B cell (primary cell): ENCODE measurements at regions not wholly inside any gene's neighbourhood (a gene's known extent, or its start where the extent isn't known, plus 50 kb on each side); places are given as distances from the start of the nearest gene placed in this dataset.

Experiments
- ATAC-seq: fragments of 200-7000 bp; cut with Tn5 transposase; one replicate; pipeline ENCODE4 v1.10.0; 2021; ENCODE audit warnings: low read depth, mild to moderate bottlenecking, moderate number of reproducible peaks, moderate library complexity
- CTCF ChIA-PET: fragments of 350-600 bp; sonication (Branson Sonifier 250); formaldehyde crosslinking; loops from one replicate; lab custom pipeline; 2021; ENCODE audit warnings: antibody characterized with exemption, inconsistent platforms; lab: Charles Lee
- POLR2A ChIA-PET: fragments of 350-600 bp; sonication (Branson Sonifier 250); formaldehyde crosslinking; loops from one replicate; lab custom pipeline; 2021; ENCODE audit warnings: antibody characterized with exemption; lab: Charles Lee
- DNase-seq: peaks from one replicate; pipeline ENCODE4 v3.0.0; 2013
- H2AFZ ChIP-seq: 2 replicates; pipeline ENCODE4 v1.6.1; 2012; ENCODE audit warnings: mild to moderate bottlenecking, low read depth, low read length; ENCODE audit not compliant: insufficient read depth, poor library complexity, severe bottlenecking
- H3K27ac ChIP-seq, 2 donors: 1 replicate in 1 of 2; 2 replicates in 1 of 2; pipeline ENCODE4 v1.5.1; 2012 to 2013; ENCODE audit warnings: low read length in 2 of 2, mild to moderate bottlenecking in 2 of 2, moderate library complexity in 1 of 2
- H3K27me3 ChIP-seq, 4 experiments: fragments of 200-600 bp in 1 of 4; sonication (generic) in 1 of 4; replicated peaks in 1 of 4; 1 replicate in 2 of 4; 2 replicates in 2 of 4; pipeline versions ENCODE4 v1.6.1 to v1.7.0; 2013 to 2016; ENCODE audit warnings: low read length in 3 of 4, mild to moderate bottlenecking in 2 of 4, mixed read lengths in 1 of 4, moderate library complexity in 1 of 4; ENCODE audit not compliant: insufficient read depth in 4 of 4, control insufficient read depth in 3 of 4; ENCODE audit errors: control extremely low read depth in 1 of 4
- H3K36me3 ChIP-seq, 2 experiments: replicated peaks in 1 of 2; 1 replicate in 1 of 2; 2 replicates in 1 of 2; pipeline versions ENCODE4 v1.6.1 to v1.7.1; 2013; ENCODE audit warnings: low read length in 1 of 2; ENCODE audit not compliant: insufficient read depth in 2 of 2, control insufficient read depth in 1 of 2; ENCODE audit errors: control extremely low read depth in 1 of 2, extremely low read depth in 1 of 2
- H3K4me1 ChIP-seq, 2 donors: fragments of 200-600 bp in 1 of 2; sonication (generic) in 1 of 2; 1 replicate in 1 of 2; 2 replicates in 1 of 2; pipeline versions ENCODE4 v1.5.1 to v1.6.1; 2013 to 2017; ENCODE audit warnings: low read length in 2 of 2; ENCODE audit not compliant: control insufficient read depth in 2 of 2, insufficient read depth in 2 of 2
- H3K4me2 ChIP-seq: replicated peaks from 2 replicates; pipeline ENCODE3; 2012; ENCODE audit warnings: mild to moderate bottlenecking, low read depth, low read length; ENCODE audit not compliant: poor library complexity, severe bottlenecking
- H3K4me3 ChIP-seq, 5 experiments: fragments of 200-600 bp in 1 of 5; sonication (generic) in 1 of 5; 1 replicate in 3 of 5; 2 replicates in 2 of 5; pipeline versions ENCODE4 v1.5.1 to v1.7.0; 2011 to 2016; ENCODE audit warnings: low read length in 4 of 5, mild to moderate bottlenecking in 4 of 5, low read depth in 2 of 5, control low read depth in 1 of 5, moderate library complexity in 1 of 5; ENCODE audit not compliant: insufficient read depth in 1 of 5; ENCODE audit errors: control extremely low read depth in 1 of 5, extremely low read depth in 1 of 5
- H3K79me2 ChIP-seq: fragments of 200-600 bp; sonication (generic); one replicate; pipeline ENCODE4 v1.6.0; 2016; ENCODE audit warnings: low read length; ENCODE audit not compliant: control insufficient read depth, insufficient read depth
- H3K9ac ChIP-seq: fragments of 200-600 bp; sonication (generic); 2 replicates; pipeline ENCODE4 v1.6.1; 2017; ENCODE audit warnings: mild to moderate bottlenecking, low read length, moderate library complexity
- H3K9me3 ChIP-seq, 3 donors: one replicate each; pipeline versions ENCODE4 v1.6.1 to v1.7.1; 2013; ENCODE audit warnings: low read length in 2 of 3; ENCODE audit not compliant: control insufficient read depth in 2 of 3, insufficient read depth in 1 of 3; ENCODE audit errors: control extremely low read depth in 1 of 3
- H4K20me1 ChIP-seq: 2 replicates; pipeline ENCODE4 v1.6.0; 2012; ENCODE audit warnings: mild to moderate bottlenecking, low read length; ENCODE audit not compliant: insufficient read depth, control insufficient read depth, poor library complexity, severe bottlenecking
- H3K27ac Mint-ChIP-seq: one replicate; pipeline ENCODE4 v1.8.0; 2021; ENCODE audit warnings: mixed read lengths
- H3K27me3 Mint-ChIP-seq: one replicate; pipeline ENCODE4 v1.8.0; 2021; ENCODE audit warnings: mixed read lengths
- H3K4me1 Mint-ChIP-seq: one replicate; pipeline ENCODE4 v1.8.0; 2021; ENCODE audit warnings: mixed read lengths
- H3K4me3 Mint-ChIP-seq: one replicate; pipeline ENCODE4 v1.8.0; 2021; ENCODE audit warnings: mixed read lengths
- H3K9me3 Mint-ChIP-seq: one replicate; pipeline ENCODE4 v1.8.0; 2022; ENCODE audit warnings: mixed read lengths; ENCODE audit not compliant: insufficient read depth
- EZH2 ChIP-seq: IDR thresholded peaks from 2 replicates; pipeline ENCODE4 v1.6.1; 2012; ENCODE audit warnings: borderline replicate concordance, low read depth, mild to moderate bottlenecking, moderate library complexity, low read length; ENCODE audit not compliant: insufficient read depth, poor library complexity, severe bottlenecking
- WGBS: methylation state at CpG from one replicate; pipeline ENCODE4 v1.1.5; 2013; ENCODE audit warnings: missing lambda C conversion rate; ENCODE audit not compliant: insufficient coverage; 5-methylcytosine and 5-hydroxymethylcytosine counted together
- intact Hi-C: fragments of 100-400 bp; cut with micrococcal nuclease; formaldehyde crosslinking; loops from one replicate; pipeline ENCODE4 v1.10.0; 2022
- TF ChIP-seq, protein P1 (sequence below): fragments of 200-600 bp; IDR thresholded peaks from one replicate; pipeline ENCODE4 v1.8.0; 2022; ENCODE audit warnings: antibody characterized with exemption, mild to moderate bottlenecking

DNA sequence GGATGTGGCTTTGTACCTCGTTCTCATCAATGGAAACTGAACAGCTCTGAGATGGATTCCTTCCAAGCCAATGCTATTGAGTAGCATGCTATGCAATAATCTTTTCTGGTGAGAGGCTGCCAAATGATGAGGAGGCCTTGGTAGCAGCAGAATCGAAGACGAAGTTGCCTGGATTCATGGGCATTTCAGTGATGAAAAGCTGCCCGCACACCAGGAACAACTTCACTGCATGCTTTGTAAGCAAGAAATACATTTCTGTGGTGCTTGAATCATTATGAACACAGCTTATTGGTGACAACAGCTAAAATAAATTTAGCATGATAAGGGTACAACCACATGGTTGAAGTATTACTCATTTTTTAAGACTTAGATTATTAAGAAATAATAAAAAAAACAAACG is 246.8 kb upstream of the ROBO1 start:
- H3K27ac ChIP-seq = no peak overlapping the region
- no peak overlapping the region for H3K9ac ChIP-seq
- no peaks in the 10 kb centered on the region for H3K79me2 ChIP-seq
- no peak overlapping the region for H2AFZ ChIP-seq
- intact Hi-C loops = no loop called here
- ATAC-seq (no peak), DNase-seq (no peak)
- WGBS = no CpG with 5 or more reads among the region's 5 CpGs
- H3K9me3 ChIP-seq = no peaks in the 10 kb centered on the region
- no peaks in the 10 kb centered on the region for H4K20me1 ChIP-seq
- ChIA-PET POLR2A (no interaction called here), CTCF (no interaction called here)
- H3K4me1 ChIP-seq = no peaks in the 10 kb centered on the region
- no peak overlapping the region for H3K4me2 ChIP-seq
- H3K4me3 ChIP-seq = no peak overlapping the region
- H3K36me3 ChIP-seq = no peaks in the 10 kb centered on the region
- H3K27ac Mint-ChIP-seq = no peak overlapping the region
- H3K27me3 ChIP-seq = no peaks in the 10 kb centered on the region
- no peaks in the 10 kb centered on the region for H3K4me1 Mint-ChIP-seq
- no peak overlapping the region for H3K4me3 Mint-ChIP-seq
- TF ChIP-seq, protein P1, sequence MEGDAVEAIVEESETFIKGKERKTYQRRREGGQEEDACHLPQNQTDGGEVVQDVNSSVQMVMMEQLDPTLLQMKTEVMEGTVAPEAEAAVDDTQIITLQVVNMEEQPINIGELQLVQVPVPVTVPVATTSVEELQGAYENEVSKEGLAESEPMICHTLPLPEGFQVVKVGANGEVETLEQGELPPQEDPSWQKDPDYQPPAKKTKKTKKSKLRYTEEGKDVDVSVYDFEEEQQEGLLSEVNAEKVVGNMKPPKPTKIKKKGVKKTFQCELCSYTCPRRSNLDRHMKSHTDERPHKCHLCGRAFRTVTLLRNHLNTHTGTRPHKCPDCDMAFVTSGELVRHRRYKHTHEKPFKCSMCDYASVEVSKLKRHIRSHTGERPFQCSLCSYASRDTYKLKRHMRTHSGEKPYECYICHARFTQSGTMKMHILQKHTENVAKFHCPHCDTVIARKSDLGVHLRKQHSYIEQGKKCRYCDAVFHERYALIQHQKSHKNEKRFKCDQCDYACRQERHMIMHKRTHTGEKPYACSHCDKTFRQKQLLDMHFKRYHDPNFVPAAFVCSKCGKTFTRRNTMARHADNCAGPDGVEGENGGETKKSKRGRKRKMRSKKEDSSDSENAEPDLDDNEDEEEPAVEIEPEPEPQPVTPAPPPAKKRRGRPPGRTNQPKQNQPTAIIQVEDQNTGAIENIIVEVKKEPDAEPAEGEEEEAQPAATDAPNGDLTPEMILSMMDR = no peak
- no peak for TF ChIP-seq EZH2
- no peaks in the 10 kb centered on the region for H3K9me3 Mint-ChIP-seq
- H3K27me3 Mint-ChIP-seq = no peaks in the 10 kb centered on the region

DNA sequence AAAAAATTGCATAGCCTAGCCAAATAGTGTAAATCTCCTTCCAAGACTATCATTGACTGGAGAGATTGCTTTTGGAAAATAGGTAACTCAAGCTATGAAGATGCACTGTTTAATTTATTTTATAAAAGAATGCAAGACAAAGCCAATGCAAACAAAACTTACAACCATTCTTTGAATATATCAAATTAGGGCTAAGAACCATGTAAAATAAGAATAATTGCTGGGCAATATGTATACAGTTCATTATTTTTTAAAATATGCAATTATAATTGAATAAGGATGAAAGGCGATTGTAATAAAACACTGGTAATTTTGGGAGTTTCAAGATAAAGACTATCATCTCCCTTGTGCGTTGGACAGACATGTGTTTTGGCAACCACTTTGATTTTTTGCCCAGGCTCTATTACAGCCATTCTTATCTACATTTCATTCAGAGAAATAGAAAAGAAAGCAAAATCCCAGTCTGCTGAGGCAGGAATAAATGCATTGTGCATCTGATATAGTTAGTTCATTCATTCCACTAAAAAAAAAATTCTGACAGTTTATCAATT is 242.3 kb upstream of the ROBO1 start:
- no peak overlapping the region for H2AFZ ChIP-seq
- no peaks in the 10 kb centered on the region for H3K27me3 ChIP-seq
- no peaks in the 10 kb centered on the region for H3K4me1 Mint-ChIP-seq
- ChIA-PET POLR2A (no interaction called here), CTCF (no interaction called here)
- intact Hi-C loops = no loop called here
- no peak overlapping the region for H3K27ac ChIP-seq
- H3K9ac ChIP-seq = no peak overlapping the region
- no peaks in the 10 kb centered on the region for H3K27me3 Mint-ChIP-seq
- no peak for DNase-seq
- ATAC-seq = no peak
- TF ChIP-seq, protein P1 = no peak
- TF ChIP-seq EZH2 = no peak
- H4K20me1 ChIP-seq = no peaks in the 10 kb centered on the region
- no peaks in the 10 kb centered on the region for H3K79me2 ChIP-seq
- H3K4me1 ChIP-seq = no peaks in the 10 kb centered on the region
- no peaks in the 10 kb centered on the region for H3K9me3 Mint-ChIP-seq
- WGBS = no CpG with 5 or more reads among the region's 2 CpGs
- H3K36me3 ChIP-seq = no peaks in the 10 kb centered on the region
- H3K27ac Mint-ChIP-seq = no peak overlapping the region
- H3K4me2 ChIP-seq = no peak overlapping the region
- no peak overlapping the region for H3K4me3 Mint-ChIP-seq
- H3K4me3 ChIP-seq = no peak overlapping the region
- no peaks in the 10 kb centered on the region for H3K9me3 ChIP-seq
